HFFc6 (cell line): ENCODE measurements at regions not wholly inside any gene's neighbourhood (a gene's known extent, or its start where the extent isn't known, plus 50 kb on each side); places are given as distances from the start of the nearest gene placed in this dataset.

ENCODE experiments used
- DNase-seq: peaks from one replicate; pipeline ENCODE4 v3.0.0-alpha.2; 2018
- H3K27ac Mint-ChIP-seq: 2 replicates; pipeline ENCODE4 v1.8.0; 2020; ENCODE audit warnings: mild to moderate bottlenecking, mixed read lengths
- H3K27me3 Mint-ChIP-seq: 2 replicates; pipeline ENCODE4 v1.8.0; 2021; ENCODE audit warnings: mild to moderate bottlenecking, moderate library complexity, mixed read lengths; ENCODE audit not compliant: insufficient read depth
- H3K36me3 Mint-ChIP-seq: 2 replicates; pipeline ENCODE4 v1.8.0; 2021; ENCODE audit warnings: low read depth, mixed read lengths
- H3K4me1 Mint-ChIP-seq: 2 replicates; pipeline ENCODE4 v1.8.0; 2020; ENCODE audit warnings: low read depth, mixed read lengths
- H3K4me3 Mint-ChIP-seq: 2 replicates; pipeline ENCODE4 v1.8.0; 2020; ENCODE audit warnings: mild to moderate bottlenecking, moderate library complexity, mixed read lengths
- H3K9me3 Mint-ChIP-seq: 2 replicates; pipeline ENCODE4 v1.8.0; 2020; ENCODE audit warnings: mild to moderate bottlenecking, mixed read lengths
- TF ChIP-seq, protein P1 (sequence below): fragments of 200-600 bp; sonication (generic); IDR thresholded peaks from 2 replicates; pipeline ENCODE4 v1.5.0; 2021; ENCODE audit warnings: antibody characterized with exemption, mild to moderate bottlenecking

DNA sequence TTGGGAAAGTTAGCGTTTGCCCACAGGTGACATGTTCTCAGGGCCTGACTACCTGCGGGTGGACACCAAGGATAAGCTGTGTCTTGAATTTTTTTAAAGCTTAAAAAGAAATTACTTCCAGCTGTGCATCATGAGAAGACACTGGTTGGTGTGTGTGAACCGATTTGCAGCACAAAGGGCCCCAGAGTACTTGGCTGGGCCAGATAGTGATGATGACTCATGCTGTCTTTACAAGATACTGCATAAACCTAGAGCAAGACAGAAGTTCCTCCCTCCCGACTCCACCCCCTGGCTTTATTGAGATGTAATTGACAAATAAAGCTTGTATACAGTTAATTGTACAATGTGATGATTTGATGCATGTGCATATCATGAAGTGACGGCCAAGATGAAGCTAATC is 212.8 kb downstream of the NXNL2 start:
- DNase-seq = peak; percentile 88
- peaks cover 70% of the 10 kb centered on the region for H3K4me1 Mint-ChIP-seq
- peak overlapping the region; percentile 91 for H3K27ac Mint-ChIP-seq
- no peaks in the 10 kb centered on the region for H3K9me3 Mint-ChIP-seq
- TF ChIP-seq, protein P1, sequence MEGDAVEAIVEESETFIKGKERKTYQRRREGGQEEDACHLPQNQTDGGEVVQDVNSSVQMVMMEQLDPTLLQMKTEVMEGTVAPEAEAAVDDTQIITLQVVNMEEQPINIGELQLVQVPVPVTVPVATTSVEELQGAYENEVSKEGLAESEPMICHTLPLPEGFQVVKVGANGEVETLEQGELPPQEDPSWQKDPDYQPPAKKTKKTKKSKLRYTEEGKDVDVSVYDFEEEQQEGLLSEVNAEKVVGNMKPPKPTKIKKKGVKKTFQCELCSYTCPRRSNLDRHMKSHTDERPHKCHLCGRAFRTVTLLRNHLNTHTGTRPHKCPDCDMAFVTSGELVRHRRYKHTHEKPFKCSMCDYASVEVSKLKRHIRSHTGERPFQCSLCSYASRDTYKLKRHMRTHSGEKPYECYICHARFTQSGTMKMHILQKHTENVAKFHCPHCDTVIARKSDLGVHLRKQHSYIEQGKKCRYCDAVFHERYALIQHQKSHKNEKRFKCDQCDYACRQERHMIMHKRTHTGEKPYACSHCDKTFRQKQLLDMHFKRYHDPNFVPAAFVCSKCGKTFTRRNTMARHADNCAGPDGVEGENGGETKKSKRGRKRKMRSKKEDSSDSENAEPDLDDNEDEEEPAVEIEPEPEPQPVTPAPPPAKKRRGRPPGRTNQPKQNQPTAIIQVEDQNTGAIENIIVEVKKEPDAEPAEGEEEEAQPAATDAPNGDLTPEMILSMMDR = peak; percentile 52
- H3K36me3 Mint-ChIP-seq = peaks cover 4% of the 10 kb centered on the region; the same call in 1 of the 2 replicates
- no peaks in the 10 kb centered on the region for H3K27me3 Mint-ChIP-seq
- peak overlapping the region; percentile 63 for H3K4me3 Mint-ChIP-seq

DNA sequence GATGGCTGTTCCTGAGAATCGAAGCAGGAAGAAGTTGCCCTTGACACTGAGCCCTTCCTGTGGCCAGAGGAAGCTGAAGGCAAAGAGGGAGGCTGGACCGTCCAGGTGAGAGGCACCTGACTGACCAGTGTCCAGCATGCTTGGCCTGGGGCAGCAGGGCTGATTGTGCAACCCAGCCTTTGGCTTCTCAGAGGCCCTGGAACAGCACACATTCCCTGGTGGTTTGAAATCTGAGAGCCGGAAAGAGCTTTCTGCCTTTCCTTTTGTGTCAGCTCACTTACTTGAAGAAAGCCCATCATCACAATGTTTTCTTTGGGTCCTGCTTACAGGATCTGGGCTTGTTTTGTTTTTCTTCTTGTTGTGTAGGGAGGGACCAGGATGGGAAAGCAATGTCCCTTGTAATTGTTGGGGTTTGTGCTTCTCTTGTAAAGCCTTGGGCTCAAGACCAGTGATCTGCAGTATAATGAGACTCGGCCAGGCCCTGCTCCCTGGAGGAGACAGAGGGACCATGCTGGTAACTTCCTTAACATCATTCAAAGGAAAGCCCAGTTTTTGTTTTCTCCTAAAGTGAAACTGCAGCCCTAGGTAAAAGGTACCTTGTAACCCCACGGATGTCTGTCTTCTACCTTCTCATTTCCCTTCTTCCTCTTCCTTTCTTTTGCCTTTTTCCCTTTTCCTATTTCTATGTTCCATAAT is 213.7 kb downstream of the NXNL2 start:
- TF ChIP-seq, protein P1 = no peak
- H3K9me3 Mint-ChIP-seq = no peaks in the 10 kb centered on the region
- peaks cover 4% of the 10 kb centered on the region; the same call in 1 of the 2 replicates for H3K36me3 Mint-ChIP-seq
- DNase-seq = peak; percentile 65
- peak overlapping the region; percentile 91 for H3K27ac Mint-ChIP-seq
- H3K27me3 Mint-ChIP-seq = no peaks in the 10 kb centered on the region
- H3K4me3 Mint-ChIP-seq = peak overlapping the region; percentile 27
- peaks cover 68% of the 10 kb centered on the region for H3K4me1 Mint-ChIP-seq

DNA sequence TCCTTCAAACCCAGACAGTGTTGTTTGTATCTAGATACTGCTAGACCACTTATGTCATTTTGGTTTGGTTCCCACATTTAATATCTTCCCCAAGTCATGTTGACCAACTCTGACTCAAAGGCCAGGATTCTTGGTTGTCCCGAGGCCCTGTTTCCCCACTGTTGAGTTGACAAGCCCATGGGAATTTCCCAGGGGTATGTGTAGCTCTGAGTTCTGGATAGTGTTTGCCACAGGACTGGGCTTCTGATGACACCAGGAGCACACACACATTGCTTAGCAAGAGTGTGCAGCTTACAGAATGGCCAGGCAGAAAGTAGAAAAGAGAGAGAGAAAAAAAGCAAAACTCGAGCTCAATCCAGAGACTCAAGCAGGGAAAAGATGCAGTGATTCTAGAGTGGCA is 214.4 kb downstream of the NXNL2 start:
- peak; percentile 54 for DNase-seq
- TF ChIP-seq, protein P1 = no peak

DNA sequence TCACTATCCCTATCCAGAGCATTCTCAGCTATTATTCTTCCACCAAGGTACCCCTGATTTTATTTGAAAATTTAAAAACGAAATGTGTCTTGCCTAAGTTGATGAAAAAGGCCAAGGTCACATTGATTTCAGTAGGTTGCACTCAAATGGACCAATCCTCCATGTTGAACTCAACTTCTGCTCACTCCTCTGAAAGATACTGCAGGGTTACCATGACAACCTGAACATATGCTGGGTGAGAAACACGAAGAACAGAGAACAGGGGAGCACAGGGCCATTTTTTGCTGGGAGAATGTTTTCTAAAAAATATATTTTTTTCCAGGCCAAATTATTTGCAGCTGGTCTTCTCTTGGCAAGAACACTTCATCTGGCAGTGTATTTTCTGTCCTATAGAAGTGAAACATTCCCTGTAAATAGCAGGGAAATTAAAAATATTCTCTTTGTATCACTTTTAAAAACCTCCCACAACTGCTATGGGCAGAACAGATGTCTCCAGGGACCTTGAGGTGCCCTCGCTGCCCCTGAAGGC is 215.9 kb downstream of the NXNL2 start:
- DNase-seq = no peak
- TF ChIP-seq, protein P1 = no peak
- no peaks in the 10 kb centered on the region for H3K9me3 Mint-ChIP-seq
- no peaks in the 10 kb centered on the region for H3K27me3 Mint-ChIP-seq
- H3K36me3 Mint-ChIP-seq = peaks cover 4% of the 10 kb centered on the region; the same call in 1 of the 2 replicates
- H3K4me3 Mint-ChIP-seq = no peak overlapping the region
- peaks cover 59% of the 10 kb centered on the region for H3K4me1 Mint-ChIP-seq
- H3K27ac Mint-ChIP-seq = no peak overlapping the region

More for the DNA sequence above, 214.4 kb downstream of the NXNL2 start:
- Mint-ChIP-seq H3K9me3 (no peaks in the 10 kb centered on the region), H3K27ac (peak overlapping the region; percentile 91), H3K4me3 (peak overlapping the region; percentile 27), H3K4me1 (peaks cover 61% of the 10 kb centered on the region), H3K27me3 (no peaks in the 10 kb centered on the region), H3K36me3 (peaks cover 4% of the 10 kb centered on the region; the same call in 1 of the 2 replicates)

DNA sequence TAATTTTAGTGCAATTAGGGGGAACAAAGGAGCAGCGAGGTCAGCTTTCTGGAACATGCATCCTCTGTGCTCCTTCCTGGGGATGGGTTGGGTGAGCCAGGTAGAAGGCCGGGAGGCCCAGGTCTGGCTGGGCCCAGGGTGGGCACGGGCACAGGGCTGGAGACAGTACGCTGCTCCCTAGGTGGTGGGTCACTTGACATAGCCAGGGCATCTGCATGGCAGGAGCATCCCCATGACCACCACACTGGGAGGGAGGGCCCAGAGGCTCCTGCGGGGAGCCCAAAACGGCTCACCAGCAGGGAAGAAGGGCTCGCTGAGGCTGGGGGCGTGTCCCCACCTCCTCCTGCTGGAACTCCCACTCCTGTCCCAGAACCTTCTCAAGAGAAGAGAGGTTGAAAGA is 216.8 kb downstream of the NXNL2 start:
- H3K27me3 Mint-ChIP-seq = no peaks in the 10 kb centered on the region
- peaks cover 52% of the 10 kb centered on the region for H3K4me1 Mint-ChIP-seq
- TF ChIP-seq, protein P1 = no peak
- no peaks in the 10 kb centered on the region for H3K9me3 Mint-ChIP-seq
- no peak for DNase-seq
- H3K27ac Mint-ChIP-seq = no peak overlapping the region
- H3K4me3 Mint-ChIP-seq = no peak overlapping the region
- peaks cover 4% of the 10 kb centered on the region; the same call in 1 of the 2 replicates for H3K36me3 Mint-ChIP-seq
